Astrocyte (in vitro differentiated cells and primary cell): ENCODE measurements at regions not wholly inside any gene's neighbourhood (a gene's known extent, or its start where the extent isn't known, plus 50 kb on each side); places are given as distances from the start of the nearest gene placed in this dataset.
A peak's percentile ranks its signal among the peaks of the same experiment; 100 is the strongest.

Source experiments
- DNase-seq: peaks from one replicate; pipeline ENCODE4 v3.0.0-alpha.2; 2010; ENCODE audit warnings: low read depth
- FAIRE-seq: peaks from 2 replicates; lab custom pipeline; 2011; peaks lifted over from hg19 to GRCh38; lab: Jason Lieb, UNC
- H2AFZ ChIP-seq: 2 replicates; pipeline ENCODE4 v1.6.0; 2012; ENCODE audit warnings: low read depth, low read length, inconsistent platforms
- H3K27ac ChIP-seq: 2 replicates; pipeline ENCODE4 v1.5.1; 2011; ENCODE audit warnings: low read depth, low read length, inconsistent platforms
- H3K27me3 ChIP-seq: 2 replicates; pipeline ENCODE4 v1.6.0; 2011; ENCODE audit warnings: low read length, inconsistent platforms; ENCODE audit not compliant: insufficient read depth
- H3K36me3 ChIP-seq: 2 replicates; pipeline ENCODE4 v1.5.1; 2011; ENCODE audit warnings: low read length, inconsistent platforms; ENCODE audit not compliant: insufficient read depth
- H3K4me1 ChIP-seq: 2 replicates; pipeline ENCODE4 v1.5.1; 2011; ENCODE audit warnings: low read length, inconsistent platforms; ENCODE audit not compliant: insufficient read depth
- H3K4me2 ChIP-seq: 2 replicates; pipeline ENCODE4 v1.6.0; 2012; ENCODE audit warnings: low read length, inconsistent platforms
- H3K4me3 ChIP-seq: 2 replicates; pipeline ENCODE4 v1.5.1; 2011; ENCODE audit warnings: low read depth, mild to moderate bottlenecking, low read length, inconsistent platforms; ENCODE audit not compliant: insufficient read depth
- H3K79me2 ChIP-seq: 2 replicates; pipeline ENCODE4 v1.6.0; 2012; ENCODE audit warnings: mild to moderate bottlenecking, low read length, inconsistent platforms; ENCODE audit not compliant: insufficient read depth
- H3K9ac ChIP-seq: 2 replicates; pipeline ENCODE4 v1.6.0; 2012; ENCODE audit warnings: mild to moderate bottlenecking, low read length, inconsistent platforms
- H3K9me3 ChIP-seq: 2 replicates; pipeline ENCODE4 v1.5.1; 2012; ENCODE audit warnings: low read depth, mild to moderate bottlenecking, low read length, inconsistent platforms; ENCODE audit not compliant: insufficient read depth
- H4K20me1 ChIP-seq: 2 replicates; pipeline ENCODE4 v1.6.0; 2012; ENCODE audit warnings: low read length, inconsistent platforms; ENCODE audit not compliant: insufficient read depth
- H3K27ac Mint-ChIP-seq: one replicate; pipeline ENCODE4 v1.8.0; 2021; ENCODE audit warnings: mild to moderate bottlenecking, mixed read lengths; ENCODE audit not compliant: unreplicated experiment
- H3K27me3 Mint-ChIP-seq: one replicate; pipeline ENCODE4 v1.8.0; 2021; ENCODE audit warnings: low read depth, mixed read lengths; ENCODE audit not compliant: unreplicated experiment
- H3K36me3 Mint-ChIP-seq: one replicate; pipeline ENCODE4 v1.8.0; 2021; ENCODE audit warnings: low read depth, mixed read lengths; ENCODE audit not compliant: unreplicated experiment
- H3K4me1 Mint-ChIP-seq: one replicate; pipeline ENCODE4 v1.8.0; 2021; ENCODE audit warnings: low read depth, mixed read lengths; ENCODE audit not compliant: unreplicated experiment
- H3K4me3 Mint-ChIP-seq: one replicate; pipeline ENCODE4 v1.8.0; 2021; ENCODE audit warnings: mild to moderate bottlenecking, moderate library complexity, mixed read lengths; ENCODE audit not compliant: unreplicated experiment
- H3K9me3 Mint-ChIP-seq: one replicate; pipeline ENCODE4 v1.8.0; 2021; ENCODE audit warnings: mild to moderate bottlenecking, mixed read lengths; ENCODE audit not compliant: unreplicated experiment
- CTCF ChIP-seq: IDR thresholded peaks from 2 replicates; pipeline ENCODE4 v1.5.1; 2011; ENCODE audit warnings: low read depth, mild to moderate bottlenecking, inconsistent platforms, low read length, moderate library complexity; ENCODE audit not compliant: insufficient read depth
- EZH2 ChIP-seq: IDR thresholded peaks from 2 replicates; pipeline ENCODE4 v1.6.1; 2012; ENCODE audit warnings: mild to moderate bottlenecking, low read length, inconsistent platforms; ENCODE audit not compliant: insufficient read depth

- FAIRE-seq (no peak), DNase-seq (no peak)
- TF ChIP-seq CTCF = no peak
- no peak for TF ChIP-seq EZH2
- Histone ChIP-seq H3K27me3 (no peaks in the 10 kb centered on the region), H3K9ac (no peak overlapping the region), H3K36me3 (no peaks in the 10 kb centered on the region), H3K4me2 (no peak overlapping the region), H3K9me3 (no peaks in the 10 kb centered on the region), H3K4me3 (no peak overlapping the region), H3K79me2 (no peaks in the 10 kb centered on the region), H3K4me1 (no peaks in the 10 kb centered on the region), H4K20me1 (no peaks in the 10 kb centered on the region), H2AFZ (no peak overlapping the region), H3K27ac (no peak overlapping the region)
- Mint-ChIP-seq H3K27me3 (no peaks in the 10 kb centered on the region), H3K9me3 (peaks cover 2% of the 10 kb centered on the region), H3K4me1 (peaks cover 9% of the 10 kb centered on the region), H3K4me3 (no peak overlapping the region), H3K27ac (no peak overlapping the region), H3K36me3 (no peaks in the 10 kb centered on the region)
Measured at GRCh38 chr3:69441732-69442131, 55.8 kb upstream of the FRMD4B start.

DNA sequence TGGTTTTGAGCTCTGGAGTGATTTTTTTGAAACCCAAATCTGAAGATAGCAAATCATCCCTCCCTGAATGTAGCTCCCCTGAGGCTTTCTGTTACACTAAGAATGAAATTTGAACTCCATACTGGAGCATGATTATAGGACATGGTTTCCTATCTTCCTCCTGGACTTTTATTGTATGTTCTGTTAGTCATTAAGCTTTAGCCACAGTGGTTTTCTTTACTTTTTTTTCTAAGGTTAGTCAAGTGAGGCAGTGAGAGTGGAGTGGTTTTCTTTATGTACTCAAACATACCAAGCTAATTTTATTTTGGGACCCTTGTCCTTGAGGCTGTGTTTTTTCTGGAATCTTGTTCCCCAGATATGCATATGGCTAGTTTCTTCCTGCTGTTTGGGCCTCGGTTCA is 55.2 kb upstream of the FRMD4B start:
- H3K4me1 Mint-ChIP-seq = peaks cover 8% of the 10 kb centered on the region
- Histone ChIP-seq H3K4me2 (no peak overlapping the region), H3K4me1 (no peaks in the 10 kb centered on the region), H3K36me3 (no peaks in the 10 kb centered on the region), H3K9ac (no peak overlapping the region), H3K9me3 (no peaks in the 10 kb centered on the region), H3K27me3 (no peaks in the 10 kb centered on the region), H3K4me3 (no peak overlapping the region), H2AFZ (no peak overlapping the region), H3K27ac (no peak overlapping the region), H4K20me1 (no peaks in the 10 kb centered on the region), H3K79me2 (no peaks in the 10 kb centered on the region)
- FAIRE-seq (no peak), DNase-seq (no peak)
- H3K27ac Mint-ChIP-seq = no peak overlapping the region
- H3K9me3 Mint-ChIP-seq = peaks cover 2% of the 10 kb centered on the region
- no peaks in the 10 kb centered on the region for H3K27me3 Mint-ChIP-seq
- H3K4me3 Mint-ChIP-seq = no peak overlapping the region
- no peak for TF ChIP-seq CTCF
- no peak for TF ChIP-seq EZH2
- no peaks in the 10 kb centered on the region for H3K36me3 Mint-ChIP-seq

GRCh38 chr3:69439643-69440270 is 53.9 kb upstream of the FRMD4B start:
- DNase-seq = no peak
- Mint-ChIP-seq H3K27ac (no peak overlapping the region), H3K36me3 (no peaks in the 10 kb centered on the region), H3K4me1 (peaks cover 8% of the 10 kb centered on the region), H3K27me3 (no peaks in the 10 kb centered on the region), H3K4me3 (no peak overlapping the region), H3K9me3 (peaks cover 2% of the 10 kb centered on the region)
- Histone ChIP-seq H3K4me3 (no peak overlapping the region), H3K27me3 (no peaks in the 10 kb centered on the region), H3K9me3 (no peaks in the 10 kb centered on the region), H3K4me1 (no peaks in the 10 kb centered on the region), H3K27ac (no peak overlapping the region), H4K20me1 (no peaks in the 10 kb centered on the region), H3K4me2 (peak overlapping the region; percentile 27), H3K9ac (no peak overlapping the region), H3K79me2 (no peaks in the 10 kb centered on the region), H2AFZ (no peak overlapping the region), H3K36me3 (no peaks in the 10 kb centered on the region)
- TF ChIP-seq CTCF = peak; percentile 71
- no peak for TF ChIP-seq EZH2
- FAIRE-seq = peak; percentile 58
